ENCODE measurements at regions not wholly inside any gene's neighbourhood (a gene's known extent, or its start where the extent isn't known, plus 50 kb on each side); places are given as distances from the start of the nearest gene placed in this dataset.

- no peaks in the 10 kb centered on the region for H3K36me3 ChIP-seq (ENCODE audit: control insufficient read depth in 1 of 2, insufficient read depth in 2 of 2, low read length in 1 of 2)
- H3K27me3 ChIP-seq (ENCODE audit: control insufficient read depth in 1 of 2, insufficient read depth in 2 of 2, low read length in 1 of 2) = no peaks in the 10 kb centered on the region
- intact Hi-C loops (cut with DNase I) = no loop called here
- no peaks in the 10 kb centered on the region for H3K4me1 ChIP-seq (ENCODE audit: control insufficient read depth in 1 of 2, insufficient read depth in 2 of 2, low read length in 2 of 2)
- no peaks in the 10 kb centered on the region for H3K9me3 ChIP-seq (ENCODE audit: control insufficient read depth, low read length)
- ATAC-seq (ENCODE audit: low FRiP score) = no peak
- H3K27ac ChIP-seq (ENCODE audit: low read depth in 1 of 2, low read length in 2 of 2) = no peak overlapping the region
- H3K4me3 ChIP-seq (ENCODE audit: low read length in 2 of 2) = no peak overlapping the region
- no peak for DNase-seq
Observed at GRCh38 chr3:176357891-176358290, 839.4 kb downstream of the TBL1XR1 start.

GRCh38 chr3:176354843-176355242 is 842.4 kb downstream of the TBL1XR1 start:
- Histone ChIP-seq H3K27ac (ENCODE audit: low read depth in 1 of 2, low read length in 2 of 2) (no peak overlapping the region), H3K27me3 (ENCODE audit: control insufficient read depth in 1 of 2, insufficient read depth in 2 of 2, low read length in 1 of 2) (no peaks in the 10 kb centered on the region), H3K9me3 (ENCODE audit: control insufficient read depth, low read length) (no peaks in the 10 kb centered on the region), H3K4me3 (ENCODE audit: low read length in 2 of 2) (no peak overlapping the region), H3K36me3 (ENCODE audit: control insufficient read depth in 1 of 2, insufficient read depth in 2 of 2, low read length in 1 of 2) (no peaks in the 10 kb centered on the region), H3K4me1 (ENCODE audit: control insufficient read depth in 1 of 2, insufficient read depth in 2 of 2, low read length in 2 of 2) (peaks cover 0 to 1% of the 10 kb centered on the region in 2 donors)
- WGBS, 2 donors = 41 to 49% methylated on average over 2 of the region's 2 CpGs
- no peak for DNase-seq
- intact Hi-C loops (cut with DNase I) = loop anchor here in 1 of 2 donors (5.0 kb wide), 1 partner anchor 63 kb away; no protein-coding TSS in a partner anchor
- ATAC-seq (ENCODE audit: low FRiP score) = no peak

- ATAC-seq (ENCODE audit: low FRiP score) = no peak
- no peak for DNase-seq
- no peaks in the 10 kb centered on the region for H3K36me3 ChIP-seq (ENCODE audit: control insufficient read depth in 1 of 2, insufficient read depth in 2 of 2, low read length in 1 of 2)
- intact Hi-C loops (cut with DNase I) = loop anchor here in 1 of 2 donors (5.0 kb wide), 1 partner anchor 61 kb away; no protein-coding TSS in a partner anchor
- H3K4me1 ChIP-seq (ENCODE audit: control insufficient read depth in 1 of 2, insufficient read depth in 2 of 2, low read length in 2 of 2) = peaks cover 0 to 1% of the 10 kb centered on the region in 2 donors
- H3K27ac ChIP-seq (ENCODE audit: low read depth in 1 of 2, low read length in 2 of 2) = no peak overlapping the region
- H3K4me3 ChIP-seq (ENCODE audit: low read length in 2 of 2) = no peak overlapping the region
- WGBS, 2 donors = 50 to 53% methylated on average over 4 of the region's 4 CpGs
- no peaks in the 10 kb centered on the region for H3K9me3 ChIP-seq (ENCODE audit: control insufficient read depth, low read length)
- no peaks in the 10 kb centered on the region for H3K27me3 ChIP-seq (ENCODE audit: control insufficient read depth in 1 of 2, insufficient read depth in 2 of 2, low read length in 1 of 2)
Observed at GRCh38 chr3:176352716-176353334, 844.5 kb downstream of the TBL1XR1 start.

GRCh38 chr3:176351408-176351807 is 845.9 kb downstream of the TBL1XR1 start:
- 24 to 28% methylated on average over 4 of the region's 4 CpGs for WGBS, 2 donors
- Histone ChIP-seq H3K4me1 (ENCODE audit: control insufficient read depth in 1 of 2, insufficient read depth in 2 of 2, low read length in 2 of 2) (peaks cover 0 to 1% of the 10 kb centered on the region in 2 donors), H3K27me3 (ENCODE audit: control insufficient read depth in 1 of 2, insufficient read depth in 2 of 2, low read length in 1 of 2) (no peaks in the 10 kb centered on the region), H3K4me3 (ENCODE audit: low read length in 2 of 2) (no peak overlapping the region), H3K9me3 (ENCODE audit: control insufficient read depth, low read length) (peaks cover 1% of the 10 kb centered on the region), H3K27ac (ENCODE audit: low read depth in 1 of 2, low read length in 2 of 2) (peak overlapping the region in 1 of 2 donors; percentile 12), H3K36me3 (ENCODE audit: control insufficient read depth in 1 of 2, insufficient read depth in 2 of 2, low read length in 1 of 2) (no peaks in the 10 kb centered on the region)
- DNase-seq = no peak
- intact Hi-C loops (cut with DNase I) = loop anchor here in 1 of 2 donors (5.0 kb wide), 1 partner anchor 59 kb away; no protein-coding TSS in a partner anchor
- peak; percentile 72 for ATAC-seq (ENCODE audit: low FRiP score)

- intact Hi-C loops (cut with DNase I) = loop anchor here in 1 of 2 donors (5.0 kb wide), 1 partner anchor 57 kb away; no protein-coding TSS in a partner anchor
- H3K9me3 ChIP-seq (ENCODE audit: control insufficient read depth, low read length) = peaks cover 1% of the 10 kb centered on the region
- ATAC-seq (ENCODE audit: low FRiP score) (no peak), DNase-seq (no peak)
- H3K4me3 ChIP-seq (ENCODE audit: low read length in 2 of 2) = no peak overlapping the region
- 79 to 97% methylated on average over 1 of the region's 1 CpG for WGBS, 2 donors
- H3K4me1 ChIP-seq (ENCODE audit: control insufficient read depth in 1 of 2, insufficient read depth in 2 of 2, low read length in 2 of 2) = peaks cover 0 to 1% of the 10 kb centered on the region in 2 donors
- no peaks in the 10 kb centered on the region for H3K27me3 ChIP-seq (ENCODE audit: control insufficient read depth in 1 of 2, insufficient read depth in 2 of 2, low read length in 1 of 2)
- no peak overlapping the region for H3K27ac ChIP-seq (ENCODE audit: low read depth in 1 of 2, low read length in 2 of 2)
- no peaks in the 10 kb centered on the region for H3K36me3 ChIP-seq (ENCODE audit: control insufficient read depth in 1 of 2, insufficient read depth in 2 of 2, low read length in 1 of 2)
Observed at GRCh38 chr3:176349706-176350105, 847.6 kb downstream of the TBL1XR1 start.

GRCh38 chr3:176347424-176348146 is 849.7 kb downstream of the TBL1XR1 start:
- no peak for ATAC-seq (ENCODE audit: low FRiP score)
- Histone ChIP-seq H3K36me3 (ENCODE audit: control insufficient read depth in 1 of 2, insufficient read depth in 2 of 2, low read length in 1 of 2) (no peaks in the 10 kb centered on the region), H3K27ac (ENCODE audit: low read depth in 1 of 2, low read length in 2 of 2) (no peak overlapping the region), H3K9me3 (ENCODE audit: control insufficient read depth, low read length) (peaks cover 1% of the 10 kb centered on the region), H3K4me3 (ENCODE audit: low read length in 2 of 2) (no peak overlapping the region), H3K27me3 (ENCODE audit: control insufficient read depth in 1 of 2, insufficient read depth in 2 of 2, low read length in 1 of 2) (no peaks in the 10 kb centered on the region), H3K4me1 (ENCODE audit: control insufficient read depth in 1 of 2, insufficient read depth in 2 of 2, low read length in 2 of 2) (peaks cover 0 to 1% of the 10 kb centered on the region in 2 donors)
- WGBS, 2 donors = 72 to 83% methylated on average over 4 of the region's 4 CpGs
- intact Hi-C loops (cut with DNase I) = no loop called here
- no peak for DNase-seq

GRCh38 chr3:176341963-176342362 is 855.3 kb downstream of the TBL1XR1 start:
- no peaks in the 10 kb centered on the region for H3K4me1 ChIP-seq (ENCODE audit: control insufficient read depth in 1 of 2, insufficient read depth in 2 of 2, low read length in 2 of 2)
- H3K36me3 ChIP-seq (ENCODE audit: control insufficient read depth in 1 of 2, insufficient read depth in 2 of 2, low read length in 1 of 2) = no peaks in the 10 kb centered on the region
- WGBS, 2 donors = 85 to 90% methylated on average over 5 of the region's 5 CpGs
- H3K9me3 ChIP-seq (ENCODE audit: control insufficient read depth, low read length) = no peaks in the 10 kb centered on the region
- DNase-seq (no peak), ATAC-seq (ENCODE audit: low FRiP score) (no peak)
- H3K27me3 ChIP-seq (ENCODE audit: control insufficient read depth in 1 of 2, insufficient read depth in 2 of 2, low read length in 1 of 2) = no peaks in the 10 kb centered on the region
- H3K4me3 ChIP-seq (ENCODE audit: low read length in 2 of 2) = no peak overlapping the region
- no peak overlapping the region for H3K27ac ChIP-seq (ENCODE audit: low read depth in 1 of 2, low read length in 2 of 2)
- intact Hi-C loops (cut with DNase I) = no loop called here

- Histone ChIP-seq H3K36me3 (ENCODE audit: control insufficient read depth in 1 of 2, insufficient read depth in 2 of 2, low read length in 1 of 2) (no peaks in the 10 kb centered on the region), H3K4me3 (ENCODE audit: low read length in 2 of 2) (no peak overlapping the region), H3K4me1 (ENCODE audit: control insufficient read depth in 1 of 2, insufficient read depth in 2 of 2, low read length in 2 of 2) (no peaks in the 10 kb centered on the region), H3K9me3 (ENCODE audit: control insufficient read depth, low read length) (no peaks in the 10 kb centered on the region), H3K27ac (ENCODE audit: low read depth in 1 of 2, low read length in 2 of 2) (no peak overlapping the region), H3K27me3 (ENCODE audit: control insufficient read depth in 1 of 2, insufficient read depth in 2 of 2, low read length in 1 of 2) (no peaks in the 10 kb centered on the region)
- intact Hi-C loops (cut with DNase I) = no loop called here
- DNase-seq (no peak), ATAC-seq (ENCODE audit: low FRiP score) (no peak)
- 91 to 95% methylated on average over 1 of the region's 1 CpG for WGBS, 2 donors
Observed at GRCh38 chr3:176328666-176329065, 868.6 kb downstream of the TBL1XR1 start.

GRCh38 chr3:176328198-176328597 is 869.1 kb downstream of the TBL1XR1 start:
- no peak overlapping the region for H3K27ac ChIP-seq (ENCODE audit: low read depth in 1 of 2, low read length in 2 of 2)
- intact Hi-C loops (cut with DNase I) = no loop called here
- no peak for DNase-seq
- H3K4me3 ChIP-seq (ENCODE audit: low read length in 2 of 2) = no peak overlapping the region
- no peak for ATAC-seq (ENCODE audit: low FRiP score)
- H3K36me3 ChIP-seq (ENCODE audit: control insufficient read depth in 1 of 2, insufficient read depth in 2 of 2, low read length in 1 of 2) = no peaks in the 10 kb centered on the region
- H3K4me1 ChIP-seq (ENCODE audit: control insufficient read depth in 1 of 2, insufficient read depth in 2 of 2, low read length in 2 of 2) = no peaks in the 10 kb centered on the region
- H3K9me3 ChIP-seq (ENCODE audit: control insufficient read depth, low read length) = no peaks in the 10 kb centered on the region
- no peaks in the 10 kb centered on the region for H3K27me3 ChIP-seq (ENCODE audit: control insufficient read depth in 1 of 2, insufficient read depth in 2 of 2, low read length in 1 of 2)

All from aorta (tissue), 5 donors.